GM23248 (cell line): ENCODE measurements at regions not wholly inside any gene's neighbourhood (a gene's known extent, or its start where the extent isn't known, plus 50 kb on each side); places are given as distances from the start of the nearest gene placed in this dataset.

Experiments
- DNase-seq: peaks from one replicate; pipeline ENCODE4 v3.0.0-alpha.2; 2015
- H2AFZ ChIP-seq: fragments of 200-600 bp; sonication (generic); 2 replicates; pipeline ENCODE4 v1.6.1; 2016; ENCODE audit warnings: antibody characterized with exemption
- H3F3A ChIP-seq: fragments of 200-600 bp; sonication (generic); 2 replicates; pipeline ENCODE4 v1.6.1; 2016; ENCODE audit warnings: mild to moderate bottlenecking, antibody characterized with exemption, mixed run types; ENCODE audit not compliant: insufficient read depth
- H3K27ac ChIP-seq: fragments of 200-600 bp; sonication (generic); 2 replicates; pipeline ENCODE4 v1.5.1; 2016; ENCODE audit warnings: mild to moderate bottlenecking
- H3K27me3 ChIP-seq: fragments of 200-600 bp; sonication (generic); replicated peaks from 2 replicates; pipeline ENCODE4 v1.6.1; 2016; ENCODE audit warnings: mild to moderate bottlenecking; ENCODE audit not compliant: insufficient read depth
- H3K36me3 ChIP-seq: fragments of 200-600 bp; sonication (generic); 2 replicates; pipeline ENCODE4 v1.6.1; 2016; ENCODE audit warnings: low read depth, mild to moderate bottlenecking
- H3K4me1 ChIP-seq: fragments of 200-600 bp; sonication (generic); 2 replicates; pipeline ENCODE4 v1.6.1; 2016; ENCODE audit warnings: mild to moderate bottlenecking; ENCODE audit not compliant: insufficient read depth
- H3K4me2 ChIP-seq: fragments of 200-600 bp; sonication (generic); one replicate; pipeline ENCODE4 v1.6.1; 2016; ENCODE audit warnings: mild to moderate bottlenecking; ENCODE audit not compliant: unreplicated experiment
- H3K4me3 ChIP-seq: fragments of 200-600 bp; sonication (generic); 2 replicates; pipeline ENCODE4 v1.5.1; 2016; ENCODE audit warnings: mild to moderate bottlenecking
- H3K79me2 ChIP-seq: fragments of 200-600 bp; sonication (generic); 2 replicates; pipeline ENCODE4 v1.6.1; 2016; ENCODE audit warnings: mild to moderate bottlenecking; ENCODE audit not compliant: insufficient read depth
- H3K9ac ChIP-seq: fragments of 200-600 bp; sonication (generic); 2 replicates; pipeline ENCODE4 v1.6.1; 2016; ENCODE audit warnings: mild to moderate bottlenecking
- H3K9me2 ChIP-seq: fragments of 200-600 bp; sonication (generic); 2 replicates; pipeline ENCODE4 v1.6.1; 2016; ENCODE audit warnings: mixed run types, mild to moderate bottlenecking, moderate library complexity; ENCODE audit not compliant: insufficient read depth
- H3K9me3 ChIP-seq: fragments of 200-600 bp; sonication (generic); one replicate; pipeline ENCODE4 v1.6.1; 2017; ENCODE audit warnings: low read depth
- H4K20me1 ChIP-seq: fragments of 200-600 bp; sonication (generic); 2 replicates; pipeline ENCODE4 v1.6.0; 2016; ENCODE audit not compliant: insufficient read depth
- EZH2 ChIP-seq: fragments of 200-600 bp; sonication (generic); IDR thresholded peaks from 2 replicates; pipeline ENCODE4 v1.6.1; 2018; ENCODE audit warnings: antibody characterized with exemption, mild to moderate bottlenecking; ENCODE audit not compliant: insufficient read depth, poor library complexity, severe bottlenecking
- EZH2phosphoT487 ChIP-seq: fragments of 200-600 bp; sonication (generic); IDR thresholded peaks from 2 replicates; pipeline ENCODE4 v1.6.1; 2018; ENCODE audit warnings: antibody characterized with exemption, moderate library complexity, mild to moderate bottlenecking, low read depth; ENCODE audit not compliant: insufficient read depth
- WGBS, 2 experiments: methylation state at CpG; one replicate each; pipeline ENCODE4 v1.1.6; 2015 to 2017; ENCODE audit warnings: low lambda C conversion rate in 2 of 2, low coverage in 1 of 2; ENCODE audit errors: missing lambda C conversion rate in 2 of 2; 5-methylcytosine and 5-hydroxymethylcytosine counted together
- in situ Hi-C: fragments of 300-500 bp; cut with MboI; formaldehyde crosslinking; loops from 2 replicates; pipeline ENCODE4 v1.15.0; 2020

GRCh38 chr20:11329271-11329670 lies 588.4 kb upstream of the BTBD3 start:
- no peak for DNase-seq
- Histone ChIP-seq H3K27me3 (no peaks in the 10 kb centered on the region), H3K9me2 (no peaks in the 10 kb centered on the region), H3K36me3 (no peaks in the 10 kb centered on the region), H3F3A (no peaks in the 10 kb centered on the region), H3K9me3 (no peaks in the 10 kb centered on the region), H3K4me2 (no peak overlapping the region), H3K4me1 (peaks cover 13% of the 10 kb centered on the region), H2AFZ (no peak overlapping the region), H3K79me2 (no peaks in the 10 kb centered on the region), H3K27ac (no peak overlapping the region), H3K4me3 (no peak overlapping the region), H4K20me1 (no peaks in the 10 kb centered on the region), H3K9ac (no peak overlapping the region)
- TF ChIP-seq EZH2phosphoT487 (no peak), EZH2 (no peak)
- 77 to 85% methylated on average over 1 of the region's 1 CpG for WGBS, 2 experiments
- in situ Hi-C loops, result no loop called here

DNA sequence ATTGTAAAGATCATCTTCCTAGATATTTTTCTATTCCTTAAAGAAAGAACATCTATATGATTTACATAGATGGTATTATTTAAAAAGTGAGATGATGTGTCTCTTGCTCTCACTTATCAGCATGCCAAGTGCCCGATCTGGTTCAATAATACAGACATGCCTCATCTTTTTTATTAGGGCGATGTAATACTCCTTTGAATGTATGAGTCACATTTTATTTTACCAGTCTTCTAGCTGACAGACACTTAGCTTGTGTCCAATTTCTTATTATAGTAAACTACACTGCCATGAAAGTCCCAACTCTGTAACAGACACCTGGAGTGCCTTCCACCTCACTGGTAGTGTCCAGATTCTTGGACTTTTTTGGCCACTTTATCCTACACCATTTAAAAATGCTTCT lies 586.6 kb upstream of the BTBD3 start:
- in situ Hi-C loops, result no loop called here
- TF ChIP-seq EZH2phosphoT487 (no peak), EZH2 (no peak)
- H3K9me2 ChIP-seq, result no peaks in the 10 kb centered on the region
- no peak overlapping the region for H3K4me3 ChIP-seq
- no peak overlapping the region for H2AFZ ChIP-seq
- H4K20me1 ChIP-seq, result no peaks in the 10 kb centered on the region
- no peaks in the 10 kb centered on the region for H3K9me3 ChIP-seq
- no peaks in the 10 kb centered on the region for H3K36me3 ChIP-seq
- H3K4me1 ChIP-seq, result peaks cover 13% of the 10 kb centered on the region
- H3K4me2 ChIP-seq, result peak overlapping the region; percentile 7
- no peaks in the 10 kb centered on the region for H3F3A ChIP-seq
- H3K27me3 ChIP-seq, result no peaks in the 10 kb centered on the region
- no peaks in the 10 kb centered on the region for H3K79me2 ChIP-seq
- H3K27ac ChIP-seq, result no peak overlapping the region
- WGBS, 2 experiments, result 27 to 30% methylated on average over 2 of the region's 2 CpGs
- DNase-seq, result peak; percentile 63
- H3K9ac ChIP-seq, result no peak overlapping the region

GRCh38 chr20:11332381-11332780 lies 585.3 kb upstream of the BTBD3 start:
- H3F3A ChIP-seq, result no peaks in the 10 kb centered on the region
- H3K27me3 ChIP-seq, result no peaks in the 10 kb centered on the region
- no peak overlapping the region for H3K4me3 ChIP-seq
- no peak overlapping the region for H3K9ac ChIP-seq
- H3K4me1 ChIP-seq, result peaks cover 13% of the 10 kb centered on the region
- H3K79me2 ChIP-seq, result no peaks in the 10 kb centered on the region
- H3K4me2 ChIP-seq, result no peak overlapping the region
- DNase-seq, result peak; percentile 19
- in situ Hi-C loops, result no loop called here
- no peaks in the 10 kb centered on the region for H4K20me1 ChIP-seq
- H3K27ac ChIP-seq, result no peak overlapping the region
- no peak overlapping the region for H2AFZ ChIP-seq
- H3K9me3 ChIP-seq, result no peaks in the 10 kb centered on the region
- no peaks in the 10 kb centered on the region for H3K9me2 ChIP-seq
- no peaks in the 10 kb centered on the region for H3K36me3 ChIP-seq
- no peak for TF ChIP-seq EZH2

GRCh38 chr20:11333634-11334033 lies 584.1 kb upstream of the BTBD3 start:
- H2AFZ ChIP-seq, result no peak overlapping the region
- no peak overlapping the region for H3K4me3 ChIP-seq
- no peak for DNase-seq
- H3K9me2 ChIP-seq, result no peaks in the 10 kb centered on the region
- H3K4me1 ChIP-seq, result peaks cover 13% of the 10 kb centered on the region
- H3K4me2 ChIP-seq, result no peak overlapping the region
- H3K9ac ChIP-seq, result no peak overlapping the region
- H3K27me3 ChIP-seq, result no peaks in the 10 kb centered on the region
- no peaks in the 10 kb centered on the region for H4K20me1 ChIP-seq
- no peaks in the 10 kb centered on the region for H3F3A ChIP-seq
- no peak overlapping the region for H3K27ac ChIP-seq
- H3K9me3 ChIP-seq, result no peaks in the 10 kb centered on the region
- no peak for TF ChIP-seq EZH2phosphoT487
- no peak for TF ChIP-seq EZH2
- in situ Hi-C loops, result no loop called here
- H3K79me2 ChIP-seq, result no peaks in the 10 kb centered on the region
- no peaks in the 10 kb centered on the region for H3K36me3 ChIP-seq

- no peak for DNase-seq
- H3K4me1 ChIP-seq, result no peaks in the 10 kb centered on the region
- no peaks in the 10 kb centered on the region for H3K9me3 ChIP-seq
- no peak overlapping the region for H3K4me2 ChIP-seq
- no peaks in the 10 kb centered on the region for H3F3A ChIP-seq
- no peak overlapping the region for H3K27ac ChIP-seq
- no peak for TF ChIP-seq EZH2
- no peak for TF ChIP-seq EZH2phosphoT487
- no peaks in the 10 kb centered on the region for H3K9me2 ChIP-seq
- in situ Hi-C loops, result no loop called here
- WGBS, 2 experiments, result 52 to 54% methylated on average over 4 of the region's 4 CpGs
- H3K36me3 ChIP-seq, result no peaks in the 10 kb centered on the region
- H3K4me3 ChIP-seq, result no peak overlapping the region
- H3K27me3 ChIP-seq, result no peaks in the 10 kb centered on the region; the same call in 1 of the 2 replicates
- H4K20me1 ChIP-seq, result no peaks in the 10 kb centered on the region
- H2AFZ ChIP-seq, result no peak overlapping the region
- no peak overlapping the region for H3K9ac ChIP-seq
- H3K79me2 ChIP-seq, result no peaks in the 10 kb centered on the region
Observed at GRCh38 chr20:11337361-11338130, 580.1 kb upstream of the BTBD3 start.
